HT1080 (cell line): ENCODE measurements at regions not wholly inside any gene's neighbourhood (a gene's known extent, or its start where the extent isn't known, plus 50 kb on each side); places are given as distances from the start of the nearest gene placed in this dataset.

ENCODE experiments used
- DNase-seq: peaks from one replicate; pipeline ENCODE4 v3.0.0-alpha.2; 2015; ENCODE audit warnings: low read depth

- no peak for DNase-seq
Observed at GRCh38 chr16:85398688-85399582, 214.2 kb upstream of the GSE1 start.

DNA sequence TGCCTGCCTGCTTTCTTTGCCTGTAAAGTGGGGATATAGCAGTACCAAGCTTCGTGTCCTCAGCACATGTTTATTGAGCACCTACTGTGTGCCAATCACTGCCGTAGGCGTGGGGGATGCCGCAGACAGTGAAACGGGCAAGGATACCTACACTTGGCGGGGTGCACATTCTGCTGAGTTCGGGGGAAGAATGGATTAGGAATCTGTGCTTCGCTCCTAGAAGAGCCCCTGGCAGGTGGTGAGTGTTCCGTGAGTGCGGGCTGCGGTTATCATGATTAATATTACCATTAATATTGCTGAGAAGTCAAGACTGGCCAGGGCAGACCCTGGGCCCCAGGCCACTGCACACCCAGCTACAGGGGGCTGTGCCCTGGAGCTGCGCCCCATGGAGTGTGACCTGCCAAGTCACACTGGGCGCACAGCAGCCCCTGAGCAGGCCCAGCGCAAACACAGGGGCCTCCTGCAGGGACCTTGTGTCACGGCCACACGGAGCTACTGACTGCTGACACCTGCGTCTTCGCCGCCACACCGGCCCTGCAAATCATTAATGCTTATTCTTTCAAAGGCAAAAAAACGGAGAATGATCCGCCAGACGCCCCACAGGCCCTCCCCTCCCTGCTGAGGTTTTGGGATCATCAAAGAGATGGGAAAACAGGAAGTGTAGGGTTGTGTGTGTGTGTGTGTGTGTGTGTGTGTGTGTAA is 213.4 kb upstream of the GSE1 start:
- no peak for DNase-seq

GRCh38 chr16:85400305-85401205 is 212.6 kb upstream of the GSE1 start:
- no peak for DNase-seq

GRCh38 chr16:85401370-85401916 is 211.7 kb upstream of the GSE1 start:
- no peak for DNase-seq

GRCh38 chr16:85401917-85402766 is 211.0 kb upstream of the GSE1 start:
- DNase-seq = no peak

DNA sequence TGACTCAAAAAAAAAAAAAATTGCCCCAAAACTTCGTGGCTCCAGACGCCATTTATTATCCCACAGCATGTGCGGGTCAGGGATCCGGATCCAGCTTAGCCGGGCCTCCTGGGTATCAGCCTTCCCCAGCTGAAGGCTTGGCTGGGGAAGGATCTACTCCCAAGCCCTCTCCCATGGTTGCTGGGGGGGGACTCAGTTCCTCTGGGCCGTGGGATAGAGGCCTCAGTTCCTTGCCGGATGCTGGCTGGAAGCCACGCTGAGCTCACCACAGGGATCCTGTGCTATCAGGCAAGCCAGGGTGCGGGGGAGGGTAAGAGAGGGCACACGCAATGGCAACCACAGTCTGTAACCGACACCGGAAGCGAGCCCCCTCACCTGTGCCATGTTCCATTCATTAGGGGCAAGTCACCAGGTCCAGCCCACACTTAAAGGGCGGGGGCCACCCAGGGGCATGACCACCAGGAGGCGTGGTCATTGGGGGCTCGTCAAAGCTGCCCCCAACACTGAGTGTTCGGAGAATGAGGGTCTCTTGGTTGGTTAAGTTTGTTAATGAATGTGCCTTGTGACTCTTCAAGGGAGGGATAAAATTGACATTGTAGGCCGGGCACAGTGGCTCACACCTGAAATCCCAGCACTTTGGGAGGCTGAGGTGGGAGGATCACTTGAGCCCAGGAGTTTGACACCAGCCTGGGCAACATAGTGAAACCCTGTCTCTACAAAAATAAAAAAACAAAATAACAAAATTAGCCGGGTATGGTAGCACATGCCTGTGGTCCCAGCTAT is 210.0 kb upstream of the GSE1 start:
- DNase-seq = peak; percentile 25

DNA sequence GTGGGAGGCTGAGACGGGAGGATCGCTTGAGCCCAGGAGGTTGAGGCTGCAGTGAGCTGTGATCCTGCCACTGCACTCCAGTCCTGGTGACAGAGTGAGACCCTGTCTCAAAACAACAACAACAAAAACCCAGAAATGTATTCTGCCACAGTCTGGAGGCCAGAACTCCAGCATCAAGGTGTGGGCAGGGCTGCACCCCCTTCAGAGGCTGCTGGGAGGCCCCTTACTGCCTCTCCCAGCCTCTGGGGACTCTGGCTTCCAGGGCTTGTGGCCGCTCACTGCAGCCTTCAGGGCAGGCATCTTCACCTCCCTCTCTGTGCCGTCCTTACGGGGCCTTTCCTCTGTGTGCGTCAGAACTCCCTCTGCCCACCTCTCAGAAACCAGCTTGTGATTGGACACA is 209.4 kb upstream of the GSE1 start:
- DNase-seq = no peak

- DNase-seq = no peak
Observed at GRCh38 chr16:85412911-85413520, 200.1 kb upstream of the GSE1 start.

DNA sequence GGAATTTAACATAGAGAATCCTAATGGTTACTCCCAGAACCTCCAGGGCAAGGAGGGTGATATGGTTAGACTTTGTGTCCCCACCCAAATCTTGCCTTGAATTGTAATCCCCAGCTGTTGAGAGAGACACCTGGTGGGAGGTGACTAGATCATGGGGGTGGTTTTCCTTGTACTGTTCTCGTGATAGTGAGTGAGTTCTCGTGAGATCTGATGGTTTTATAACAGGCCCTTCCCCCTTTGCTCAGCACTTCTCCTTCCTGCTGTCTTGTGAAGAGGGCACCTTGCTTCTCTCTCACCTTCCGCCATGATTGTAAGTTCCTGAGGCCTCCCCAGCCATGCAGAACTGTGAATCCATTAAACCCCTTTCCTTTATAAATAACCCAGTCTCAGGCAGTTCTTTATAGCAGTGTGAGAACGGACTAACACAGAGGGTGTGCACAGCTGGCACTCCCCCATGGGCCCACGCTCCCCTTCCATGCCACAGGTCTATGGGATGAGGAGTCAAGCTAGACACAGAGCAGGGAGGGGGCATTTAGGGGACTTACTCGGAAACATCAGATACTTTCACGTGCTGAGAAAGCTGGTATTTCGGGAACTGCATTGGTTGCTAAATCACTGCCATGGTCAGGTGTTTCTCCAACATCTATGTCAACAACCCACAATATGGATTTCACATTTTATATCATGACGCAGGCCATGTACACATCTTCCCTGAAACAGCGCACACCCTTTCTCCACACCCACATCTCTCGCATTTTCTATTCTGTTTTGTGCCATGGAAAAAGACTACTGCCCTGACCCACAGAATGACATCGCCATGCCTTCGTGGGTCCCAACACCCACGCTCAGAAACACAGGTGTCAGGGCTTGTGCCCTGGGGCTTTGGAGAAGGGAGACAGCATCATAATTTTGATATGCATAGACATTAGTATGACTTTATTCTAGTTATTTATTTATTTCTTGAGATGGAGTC is 199.1 kb upstream of the GSE1 start:
- DNase-seq = no peak

- DNase-seq = no peak
Observed at GRCh38 chr16:85415196-85416090, 197.7 kb upstream of the GSE1 start.

- DNase-seq = no peak
Observed at GRCh38 chr16:85416228-85417109, 196.7 kb upstream of the GSE1 start.

- DNase-seq = no peak
Observed at GRCh38 chr16:85417156-85417860, 195.8 kb upstream of the GSE1 start.

GRCh38 chr16:85418978-85419491 is 194.1 kb upstream of the GSE1 start:
- no peak for DNase-seq

DNA sequence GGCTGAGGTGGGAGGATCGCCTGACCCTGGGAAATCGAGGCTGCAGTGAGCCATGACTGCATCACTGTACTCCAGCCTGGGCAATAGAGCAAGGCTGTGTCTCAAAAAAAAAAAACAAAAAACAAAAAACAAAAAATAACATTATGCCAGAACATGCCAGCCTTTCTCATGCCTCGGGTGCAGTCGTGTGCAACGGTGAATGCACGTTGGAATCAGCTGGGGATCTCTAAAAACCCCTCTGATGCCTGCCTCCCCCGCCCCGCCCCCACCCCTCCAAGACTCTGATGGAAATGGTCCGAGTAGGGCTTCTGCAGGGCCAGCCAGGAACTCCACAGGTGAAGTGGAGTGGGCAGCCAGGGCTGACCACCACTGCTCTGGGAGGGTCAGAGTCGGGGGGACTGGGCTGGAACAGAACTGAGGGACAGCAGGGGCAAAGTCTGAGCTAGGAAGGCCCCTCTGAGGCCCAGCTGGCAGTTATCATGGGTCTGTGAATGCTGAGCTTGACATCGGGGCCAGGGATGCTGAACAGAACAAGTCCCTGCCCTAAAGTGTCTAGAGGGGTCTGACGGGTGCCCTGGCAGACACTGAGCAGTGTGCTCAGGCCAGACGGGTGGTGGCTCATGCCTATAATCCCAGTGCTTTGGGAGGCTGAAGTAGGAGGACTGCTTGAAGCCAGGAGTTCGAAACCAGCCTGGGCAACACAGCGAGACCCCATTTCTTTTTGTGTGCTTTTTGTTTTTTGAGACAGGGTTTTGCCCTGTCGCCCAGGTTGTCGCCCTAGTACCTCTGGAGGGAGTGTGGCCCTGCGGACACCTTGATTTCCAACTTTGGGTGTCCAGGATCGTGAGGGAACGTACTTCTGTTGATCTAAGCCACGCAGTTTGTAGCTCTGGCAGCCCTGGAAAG is 193.4 kb upstream of the GSE1 start:
- DNase-seq = no peak
